ENCODE measurements at regions not wholly inside any gene's neighbourhood (a gene's known extent, or its start where the extent isn't known, plus 50 kb on each side); places are given as distances from the start of the nearest gene placed in this dataset.

DNA sequence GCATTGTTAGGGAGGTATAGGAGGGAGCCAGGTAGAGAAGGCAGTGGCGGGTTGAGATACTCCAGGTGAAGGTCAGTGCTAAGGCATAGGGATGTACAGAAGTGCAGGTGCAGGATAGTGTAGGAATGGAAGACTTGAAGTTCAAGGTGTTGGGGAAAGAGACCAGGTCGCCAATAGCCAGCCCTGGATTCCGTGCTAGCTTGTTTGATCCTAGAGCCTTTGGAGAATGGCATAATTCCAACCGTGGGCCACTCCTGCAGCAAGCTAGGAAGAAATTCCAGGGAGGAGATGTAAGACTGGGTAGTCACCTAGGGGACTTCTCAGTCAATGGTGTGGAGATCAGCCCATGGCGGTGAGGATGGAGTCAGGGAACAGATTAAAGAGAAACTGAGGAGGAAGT lies 272.7 kb downstream of the RPS24 start:
- TF ChIP-seq MAX (IDR thresholded peaks at IDR 0.05; ENCODE audit: low read depth): no peak
- TF ChIP-seq CTCF (IDR thresholded peaks at IDR 0.05): no peak
- TF ChIP-seq FOXM1 (IDR thresholded peaks at IDR 0.05; ENCODE audit: low read depth): no peak
- TF ChIP-seq POLR2AphosphoS5 (IDR thresholded peaks at IDR 0.05; ENCODE audit: low read depth, low read length): no peak
- TF ChIP-seq FOXJ3 (CRISPR knock-in tag; IDR thresholded peaks at IDR 0.05): no peak
